ENCODE measurements at regions not wholly inside any gene's neighbourhood (a gene's known extent, or its start where the extent isn't known, plus 50 kb on each side); places are given as distances from the start of the nearest gene placed in this dataset.

- no peak for TF ChIP-seq CTCF (IDR thresholded peaks at IDR 0.05; ENCODE audit: poor library complexity)
- TF ChIP-seq EZH2 (IDR thresholded peaks at IDR 0.05; ENCODE audit: borderline replicate concordance) = no peak
- TF ChIP-seq EZH2phosphoT487 (IDR thresholded peaks at IDR 0.05; ENCODE audit: low read depth, severe bottlenecking, unreplicated experiment) = no peak
Observed at GRCh38 chr9:80077059-80077458, 505.3 kb downstream of the TLE4 start.

Measured in hepatocyte (in vitro differentiated cells).